SHP77 treated with DMSO at 0.1 percent for 48 hours (cell line): ENCODE measurements at regions not wholly inside any gene's neighbourhood (a gene's known extent, or its start where the extent isn't known, plus 50 kb on each side); places are given as distances from the start of the nearest gene placed in this dataset.
"Not testable (repeated sequence)": the region's sequence is repeated elsewhere in the genome, so short reads cannot be mapped to it uniquely, and the experiment has no call there.

Experiments used
- DNase-seq: peaks from one replicate; lab custom pipeline; 2025; lab: John Stamatoyannopoulos, UW

GRCh38 chr5:117793963-117794362 is 1194.4 kb downstream of the DTWD2 start:
- DNase-seq = no peak

- DNase-seq = no peak
Observed at GRCh38 chr5:117792476-117792875, 1195.9 kb downstream of the DTWD2 start.

DNA sequence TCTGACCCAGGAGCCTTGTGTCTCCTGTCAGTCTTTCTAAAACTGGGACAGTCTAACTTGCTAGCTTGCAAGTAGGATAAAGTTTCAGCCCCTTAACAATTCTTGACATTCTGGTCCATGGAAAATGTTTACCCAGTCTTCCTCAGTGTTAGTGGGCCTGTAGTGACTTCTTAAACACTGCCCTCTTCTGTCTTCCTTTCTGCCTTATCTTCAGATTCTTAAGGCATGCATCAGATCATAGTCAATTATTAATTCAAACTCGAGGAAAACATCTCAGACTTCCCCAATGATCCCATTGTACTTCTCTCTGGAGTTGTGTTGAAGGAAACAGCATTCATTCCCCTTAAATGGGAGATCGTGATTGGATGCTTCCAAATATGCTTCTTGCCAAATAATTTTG is 1199.8 kb downstream of the DTWD2 start:
- no peak for DNase-seq

DNA sequence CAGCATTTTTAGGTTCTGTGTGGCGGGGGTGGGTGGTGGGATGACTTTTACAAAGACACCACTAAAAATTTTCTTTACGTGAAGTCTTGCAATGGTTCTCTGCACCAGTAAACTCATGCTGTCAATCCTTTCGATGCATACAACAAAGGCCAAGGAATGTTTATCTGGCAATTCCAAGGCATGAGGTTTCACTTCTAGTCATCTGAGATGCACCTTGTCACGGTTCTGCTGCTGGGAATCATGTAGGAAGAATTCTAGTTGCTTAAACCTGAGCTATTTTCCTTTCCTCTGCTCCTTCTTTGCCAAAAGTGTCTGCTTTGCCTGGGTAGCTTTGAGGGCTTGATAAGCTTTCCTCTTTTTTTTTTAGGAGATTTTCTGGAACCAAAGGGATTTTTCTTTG is 1204.5 kb upstream of the SEMA6A start:
- no peak for DNase-seq

- DNase-seq = no peak
Observed at GRCh38 chr5:117776977-117777376, 1202.4 kb upstream of the SEMA6A start.

DNA sequence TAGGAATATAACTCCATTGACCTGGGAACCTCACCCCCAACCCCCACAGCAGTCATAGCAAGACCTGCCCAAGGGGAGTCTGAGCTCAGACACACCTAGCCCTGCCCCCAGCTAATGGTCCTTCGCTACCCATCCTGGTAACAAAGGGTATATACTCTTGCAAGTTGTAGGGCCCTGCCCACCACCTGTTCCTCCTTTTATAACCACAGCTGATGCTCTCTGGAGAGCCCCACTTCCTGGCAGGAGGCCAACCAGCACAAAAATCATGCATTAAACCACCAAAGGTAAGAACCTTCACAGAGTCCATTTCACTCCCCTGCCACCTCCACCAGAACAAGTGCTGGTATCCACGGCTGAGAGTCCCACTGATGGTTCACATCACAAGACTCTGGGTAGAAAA is 1195.3 kb upstream of the SEMA6A start:
- DNase-seq = no peak

DNA sequence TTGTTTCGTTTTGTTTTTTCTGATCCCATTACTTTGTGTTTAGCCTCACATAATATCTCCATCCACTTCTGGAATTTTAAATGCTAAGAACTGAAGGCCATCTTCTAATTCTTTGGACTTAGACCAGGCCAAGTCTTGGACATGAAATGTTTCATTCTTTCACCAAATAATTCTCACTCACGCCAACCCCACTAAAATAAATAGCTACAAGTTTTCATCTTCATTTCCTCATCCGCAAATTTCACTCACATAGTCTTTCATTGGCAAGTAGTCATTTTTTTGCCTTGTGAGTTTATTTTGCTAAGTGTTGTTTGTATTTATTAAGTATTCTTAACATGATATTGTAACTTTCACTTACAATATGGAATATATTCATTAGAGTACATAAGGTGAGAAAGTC is 1188.6 kb upstream of the SEMA6A start:
- DNase-seq = no peak

DNA sequence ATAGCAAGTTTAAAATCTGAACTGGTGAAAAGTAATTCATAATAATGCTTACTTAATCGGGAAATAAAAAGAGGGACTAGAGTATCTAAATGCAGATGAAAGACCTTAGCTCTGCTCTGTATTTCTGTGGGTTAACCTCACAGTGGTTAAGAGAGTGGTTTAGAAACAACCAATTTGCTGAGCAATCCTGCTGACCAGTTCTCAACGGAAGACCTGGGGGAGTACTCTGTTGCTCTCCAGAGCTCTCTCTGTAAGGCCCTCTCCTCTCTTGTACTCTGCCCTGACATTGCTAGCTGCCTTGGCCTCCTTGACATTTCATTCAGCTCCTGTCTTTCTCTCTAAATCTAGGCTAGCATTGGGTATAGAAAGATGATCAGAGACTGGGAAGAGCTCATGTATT is 1186.6 kb upstream of the SEMA6A start:
- no peak for DNase-seq

- no peak for DNase-seq
Observed at GRCh38 chr5:117759849-117760499, 1185.4 kb upstream of the SEMA6A start.

DNA sequence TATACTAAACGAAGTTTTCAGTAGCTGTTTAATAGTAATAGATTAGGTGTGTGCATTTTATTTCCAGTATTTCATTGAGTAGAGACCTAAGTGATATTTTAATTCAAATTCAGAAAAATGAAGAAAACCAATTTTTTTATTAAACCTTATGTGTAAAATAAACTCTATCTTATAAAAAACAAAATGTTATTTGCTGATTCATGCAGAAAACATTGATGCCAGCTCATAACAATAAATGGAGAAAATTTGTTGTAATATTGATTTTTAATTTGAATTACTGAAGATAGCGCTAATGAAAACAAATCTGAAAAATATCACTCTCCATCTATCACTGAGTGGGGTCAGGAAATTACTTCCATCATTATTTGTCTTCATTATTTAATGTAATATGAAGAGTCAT is 1177.8 kb upstream of the SEMA6A start:
- no peak for DNase-seq

- no peak for DNase-seq
Observed at GRCh38 chr5:117748336-117748735, 1173.7 kb upstream of the SEMA6A start.

- no peak for DNase-seq
Observed at GRCh38 chr5:117743337-117743736, 1168.7 kb upstream of the SEMA6A start.

- no peak for DNase-seq
Observed at GRCh38 chr5:117741655-117742206, 1167.1 kb upstream of the SEMA6A start.

DNA sequence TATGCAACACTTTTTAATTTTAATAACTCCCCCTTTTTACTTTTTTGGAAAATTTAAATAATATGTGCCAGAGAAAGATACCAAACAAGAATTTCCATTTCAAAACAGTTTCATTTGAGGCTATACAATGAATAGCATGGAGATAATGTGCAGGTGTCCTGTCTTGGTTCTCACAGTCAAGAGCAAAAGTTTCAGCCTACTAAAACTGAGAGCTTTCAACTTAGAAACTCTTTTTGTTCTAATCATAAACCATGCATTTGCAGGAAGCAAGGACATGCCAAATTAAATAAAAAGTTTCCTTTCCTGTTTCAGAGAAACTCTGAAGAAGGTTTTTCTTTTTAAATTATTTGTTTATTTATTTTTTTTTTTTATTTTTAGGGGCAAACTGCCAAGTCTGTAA is 1165.6 kb upstream of the SEMA6A start:
- no peak for DNase-seq

- DNase-seq = no peak
Observed at GRCh38 chr5:117738571-117738970, 1163.9 kb upstream of the SEMA6A start.

- no peak for DNase-seq
Observed at GRCh38 chr5:117736698-117737097, 1162.1 kb upstream of the SEMA6A start.

- no peak for DNase-seq
Observed at GRCh38 chr5:117734056-117734455, 1159.4 kb upstream of the SEMA6A start.

DNA sequence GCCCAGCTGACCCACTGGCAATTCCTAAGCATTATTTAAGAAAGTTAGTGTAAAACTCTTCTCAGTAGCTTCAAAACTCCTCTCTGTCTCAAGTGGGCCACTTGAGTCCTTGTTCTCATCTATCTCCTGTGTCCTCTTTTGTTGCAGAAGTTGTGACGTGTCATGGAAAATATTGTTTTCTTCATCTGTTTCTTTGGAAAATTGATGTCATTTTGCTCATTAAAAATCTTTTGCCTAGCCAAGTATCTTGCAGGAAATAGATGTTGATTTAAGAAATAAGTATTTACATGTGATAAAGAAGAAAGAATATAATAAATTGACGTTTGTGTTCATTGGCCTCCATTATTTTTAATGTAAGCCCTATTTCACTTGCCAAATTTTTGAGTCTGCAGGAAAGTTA is 1158.4 kb upstream of the SEMA6A start:
- DNase-seq = no peak

- DNase-seq = no peak
Observed at GRCh38 chr5:117732264-117732663, 1157.6 kb upstream of the SEMA6A start.

DNA sequence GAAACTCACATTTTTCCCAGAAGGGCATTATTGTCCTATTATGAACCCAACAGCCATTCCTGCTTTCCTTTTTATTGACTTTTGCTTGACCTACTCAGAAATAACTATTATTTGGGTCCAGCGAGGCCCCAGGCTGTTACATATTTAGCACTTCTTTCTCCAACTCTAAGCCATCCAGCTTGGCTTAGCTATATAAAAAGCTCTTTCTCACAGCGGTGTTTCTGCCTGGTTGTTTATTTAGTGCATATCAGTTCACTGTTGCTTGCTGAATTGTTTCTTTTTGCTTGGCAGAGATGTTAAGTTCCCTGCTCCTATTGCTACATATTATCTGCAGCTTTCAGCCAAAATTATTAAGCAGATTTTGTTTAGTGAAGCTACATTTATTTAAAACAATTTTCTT is 1156.8 kb upstream of the SEMA6A start:
- no peak for DNase-seq

- DNase-seq = not testable (repeated sequence)
Observed at GRCh38 chr5:117720784-117721183, 1146.2 kb upstream of the SEMA6A start.

DNA sequence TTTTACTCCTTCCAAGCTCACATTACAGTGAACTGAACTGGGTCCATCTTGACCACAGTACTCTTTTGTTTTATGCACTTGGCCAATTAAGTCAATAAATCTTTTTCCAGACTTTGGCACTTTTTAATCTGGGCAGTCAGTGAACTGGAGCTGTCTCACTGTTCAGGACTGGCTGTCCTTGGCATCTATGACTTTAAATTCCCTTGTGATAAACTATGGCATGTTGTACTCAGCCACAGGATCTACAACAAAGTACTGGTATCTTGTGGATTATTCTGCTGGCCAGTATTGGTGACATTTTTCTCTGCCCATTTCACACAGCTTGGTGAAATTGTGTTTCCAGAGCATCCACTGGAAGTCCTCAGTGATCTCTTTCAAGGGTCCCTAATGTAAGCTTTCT is 1144.8 kb upstream of the SEMA6A start:
- DNase-seq = no peak

- no peak for DNase-seq
Observed at GRCh38 chr5:117713585-117714198, 1139.1 kb upstream of the SEMA6A start.

- DNase-seq = no peak
Observed at GRCh38 chr5:117701062-117701461, 1126.4 kb upstream of the SEMA6A start.
